Neural cell (in vitro differentiated cells): ENCODE measurements at regions not wholly inside any gene's neighbourhood (a gene's known extent, or its start where the extent isn't known, plus 50 kb on each side); places are given as distances from the start of the nearest gene placed in this dataset.

Experiments used
- H2AFZ ChIP-seq: fragments of 200-600, 300-800 bp; sonication (generic), shearing (Covaris generic); 2 replicates; pipeline ENCODE4 v1.6.0; 2014; ENCODE audit warnings: low read depth, mild to moderate bottlenecking, antibody characterized with exemption, low read length, moderate library complexity
- H3F3A ChIP-seq: fragments of 200-600 bp; shearing (Covaris generic); 2 replicates; pipeline ENCODE4 v1.6.1; 2016; ENCODE audit warnings: mild to moderate bottlenecking, moderate library complexity, mixed read lengths, antibody characterized with exemption, low read length; ENCODE audit not compliant: insufficient read depth, poor library complexity, severe bottlenecking
- H3K27ac ChIP-seq: fragments of 200-600, 300-800 bp; sonication (generic), shearing (Covaris generic); 2 replicates; pipeline ENCODE4 v1.5.1; 2014; ENCODE audit warnings: mild to moderate bottlenecking, low read length, moderate library complexity
- H3K27me3 ChIP-seq: fragments of 300-800, 200-600 bp; sonication (generic), shearing (Covaris generic); 2 replicates; pipeline ENCODE4 v1.6.0; 2014; ENCODE audit warnings: mild to moderate bottlenecking, low read depth, low read length, moderate library complexity; ENCODE audit not compliant: insufficient read depth
- H3K36me3 ChIP-seq: fragments of 300-800, 200-600 bp; sonication (generic), shearing (Covaris generic); 2 replicates; pipeline ENCODE4 v1.5.1; 2014; ENCODE audit warnings: mild to moderate bottlenecking, antibody characterized with exemption, low read length, moderate library complexity; ENCODE audit not compliant: insufficient read depth
- H3K4me2 ChIP-seq: fragments of 300-800, 200-600 bp; sonication (generic), shearing (Covaris generic); 2 replicates; pipeline ENCODE4 v1.6.0; 2014; ENCODE audit warnings: mild to moderate bottlenecking, low read length
- H3K4me3 ChIP-seq: fragments of 300-800, 200-600 bp; sonication (generic), shearing (Covaris generic); 2 replicates; pipeline ENCODE4 v1.5.1; 2014; ENCODE audit warnings: mild to moderate bottlenecking, low read length, moderate library complexity
- H3K79me2 ChIP-seq: fragments of 200-600 bp; shearing (Covaris generic); replicated peaks from 2 replicates; pipeline ENCODE4 v1.6.0; 2014; ENCODE audit warnings: mild to moderate bottlenecking, low read length, moderate library complexity; ENCODE audit not compliant: insufficient read depth
- H3K9ac ChIP-seq: fragments of 300-800, 200-600 bp; sonication (generic), shearing (Covaris generic); 2 replicates; pipeline ENCODE4 v1.6.1; 2016; ENCODE audit warnings: mild to moderate bottlenecking, low read length, mixed read lengths
- H3K9me2 ChIP-seq: fragments of 200-600 bp; shearing (Covaris generic); 2 replicates; pipeline ENCODE4 v1.6.1; 2016; ENCODE audit warnings: mild to moderate bottlenecking, low read length, mixed read lengths; ENCODE audit not compliant: insufficient read depth
- H3K9me3 ChIP-seq: fragments of 200-600, 300-800 bp; sonication (generic), shearing (Covaris generic); 2 replicates; pipeline ENCODE4 v1.6.1; 2016; ENCODE audit warnings: mild to moderate bottlenecking, mixed run types, low read length, moderate library complexity, mixed read lengths
- H4K20me1 ChIP-seq: fragments of 200-600 bp; shearing (Covaris generic); 2 replicates; pipeline ENCODE4 v1.6.1; 2016; ENCODE audit warnings: mild to moderate bottlenecking, mixed run types; ENCODE audit not compliant: insufficient read depth
- EP300 ChIP-seq: fragments of 450-650 bp; conservative IDR thresholded peaks from 2 replicates; pipeline ENCODE4 v1.6.1; 2014; ENCODE audit warnings: antibody characterized with exemption, mild to moderate bottlenecking, moderate library complexity; ENCODE audit not compliant: poor library complexity, severe bottlenecking
- EZH2 ChIP-seq: fragments of 200-600, 300-800 bp; shearing (Covaris generic), sonication (generic); IDR thresholded peaks from 2 replicates; pipeline ENCODE4 v1.6.1; 2014; ENCODE audit warnings: antibody characterized with exemption, low read length, borderline replicate concordance, mild to moderate bottlenecking; ENCODE audit not compliant: insufficient read depth, poor library complexity, severe bottlenecking
- MXI1 ChIP-seq: fragments of 450-650 bp; conservative IDR thresholded peaks from 2 replicates; pipeline ENCODE4 v1.6.1; 2014; ENCODE audit warnings: antibody characterized with exemption, mild to moderate bottlenecking; ENCODE audit not compliant: poor library complexity, severe bottlenecking
- POLR2AphosphoS5 ChIP-seq: IDR thresholded peaks from 2 replicates; pipeline ENCODE4 v1.6.1; 2012
- RAD21 ChIP-seq: fragments of 450-650 bp; conservative IDR thresholded peaks from 2 replicates; pipeline ENCODE4 v1.6.1; 2014; ENCODE audit warnings: antibody characterized with exemption, mild to moderate bottlenecking, moderate library complexity
- SMC3 ChIP-seq: fragments of 450-650 bp; conservative IDR thresholded peaks from 2 replicates; pipeline ENCODE4 v1.6.1; 2014; ENCODE audit warnings: antibody characterized with exemption, mild to moderate bottlenecking, moderate library complexity; ENCODE audit not compliant: poor library complexity
- TAF1 ChIP-seq: IDR thresholded peaks from 2 replicates; pipeline ENCODE4 v1.6.1; 2012; ENCODE audit warnings: low read depth
- TF ChIP-seq, protein P1 (sequence below): fragments of 450-650 bp; IDR thresholded peaks from 2 replicates; pipeline ENCODE4 v1.5.1; 2014; ENCODE audit warnings: antibody characterized with exemption, mild to moderate bottlenecking, moderate library complexity; ENCODE audit not compliant: poor library complexity, severe bottlenecking
- TF ChIP-seq, protein P2 (sequence below): IDR thresholded peaks from 2 replicates; pipeline ENCODE4 v1.6.1; 2012; ENCODE audit warnings: borderline replicate concordance

DNA sequence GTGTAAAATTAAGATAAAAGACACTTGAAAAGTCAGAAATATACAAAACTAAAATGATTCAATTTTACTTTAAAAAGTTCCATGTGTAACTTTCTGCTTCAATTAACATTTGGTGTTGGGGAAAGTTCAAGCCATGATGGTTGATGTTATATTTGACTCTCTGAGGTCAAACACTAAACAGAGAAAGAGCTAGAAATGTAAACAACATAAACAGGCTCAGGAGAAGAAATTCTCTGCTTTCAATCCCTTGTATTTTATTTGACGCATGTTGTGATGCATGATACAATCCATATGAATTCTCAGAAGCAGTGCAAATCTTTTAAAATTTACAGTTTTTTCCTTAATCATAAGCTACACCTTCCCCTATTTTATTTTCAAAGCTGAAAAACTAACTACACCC is 822.4 kb downstream of the PCDH18 start (continued):
- TF ChIP-seq RAD21 (no peak), EP300 (no peak)

DNA sequence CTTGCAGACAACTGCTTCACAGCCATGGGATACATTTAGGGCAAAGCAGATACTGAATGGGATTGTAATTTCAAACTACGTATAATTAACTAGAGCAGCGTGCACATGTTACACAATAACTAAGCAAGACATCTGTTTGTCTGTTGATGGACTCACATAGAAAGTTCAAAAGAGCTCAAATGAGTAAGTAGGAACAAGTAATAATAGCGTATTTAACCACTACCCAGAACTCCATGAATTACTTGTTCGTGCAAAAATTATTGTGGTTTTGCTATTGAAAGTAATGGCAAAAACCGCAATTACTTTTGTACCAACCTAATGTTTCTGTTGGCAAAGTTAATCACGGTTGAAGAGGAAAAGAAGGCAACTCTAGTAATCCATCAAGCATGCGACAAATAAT is 825.4 kb downstream of the PCDH18 start:
- no peaks in the 10 kb centered on the region for H3K9me2 ChIP-seq
- no peaks in the 10 kb centered on the region for H3K27me3 ChIP-seq
- H3K9ac ChIP-seq = no peak overlapping the region
- no peak overlapping the region for H3K4me3 ChIP-seq
- H3K4me2 ChIP-seq = no peak overlapping the region
- TF ChIP-seq SMC3 = no peak
- TF ChIP-seq, protein P1, sequence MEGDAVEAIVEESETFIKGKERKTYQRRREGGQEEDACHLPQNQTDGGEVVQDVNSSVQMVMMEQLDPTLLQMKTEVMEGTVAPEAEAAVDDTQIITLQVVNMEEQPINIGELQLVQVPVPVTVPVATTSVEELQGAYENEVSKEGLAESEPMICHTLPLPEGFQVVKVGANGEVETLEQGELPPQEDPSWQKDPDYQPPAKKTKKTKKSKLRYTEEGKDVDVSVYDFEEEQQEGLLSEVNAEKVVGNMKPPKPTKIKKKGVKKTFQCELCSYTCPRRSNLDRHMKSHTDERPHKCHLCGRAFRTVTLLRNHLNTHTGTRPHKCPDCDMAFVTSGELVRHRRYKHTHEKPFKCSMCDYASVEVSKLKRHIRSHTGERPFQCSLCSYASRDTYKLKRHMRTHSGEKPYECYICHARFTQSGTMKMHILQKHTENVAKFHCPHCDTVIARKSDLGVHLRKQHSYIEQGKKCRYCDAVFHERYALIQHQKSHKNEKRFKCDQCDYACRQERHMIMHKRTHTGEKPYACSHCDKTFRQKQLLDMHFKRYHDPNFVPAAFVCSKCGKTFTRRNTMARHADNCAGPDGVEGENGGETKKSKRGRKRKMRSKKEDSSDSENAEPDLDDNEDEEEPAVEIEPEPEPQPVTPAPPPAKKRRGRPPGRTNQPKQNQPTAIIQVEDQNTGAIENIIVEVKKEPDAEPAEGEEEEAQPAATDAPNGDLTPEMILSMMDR = no peak
- no peak for TF ChIP-seq TAF1
- no peak for TF ChIP-seq EZH2
- TF ChIP-seq RAD21 = no peak
- no peak for TF ChIP-seq MXI1
- TF ChIP-seq, protein P2, sequence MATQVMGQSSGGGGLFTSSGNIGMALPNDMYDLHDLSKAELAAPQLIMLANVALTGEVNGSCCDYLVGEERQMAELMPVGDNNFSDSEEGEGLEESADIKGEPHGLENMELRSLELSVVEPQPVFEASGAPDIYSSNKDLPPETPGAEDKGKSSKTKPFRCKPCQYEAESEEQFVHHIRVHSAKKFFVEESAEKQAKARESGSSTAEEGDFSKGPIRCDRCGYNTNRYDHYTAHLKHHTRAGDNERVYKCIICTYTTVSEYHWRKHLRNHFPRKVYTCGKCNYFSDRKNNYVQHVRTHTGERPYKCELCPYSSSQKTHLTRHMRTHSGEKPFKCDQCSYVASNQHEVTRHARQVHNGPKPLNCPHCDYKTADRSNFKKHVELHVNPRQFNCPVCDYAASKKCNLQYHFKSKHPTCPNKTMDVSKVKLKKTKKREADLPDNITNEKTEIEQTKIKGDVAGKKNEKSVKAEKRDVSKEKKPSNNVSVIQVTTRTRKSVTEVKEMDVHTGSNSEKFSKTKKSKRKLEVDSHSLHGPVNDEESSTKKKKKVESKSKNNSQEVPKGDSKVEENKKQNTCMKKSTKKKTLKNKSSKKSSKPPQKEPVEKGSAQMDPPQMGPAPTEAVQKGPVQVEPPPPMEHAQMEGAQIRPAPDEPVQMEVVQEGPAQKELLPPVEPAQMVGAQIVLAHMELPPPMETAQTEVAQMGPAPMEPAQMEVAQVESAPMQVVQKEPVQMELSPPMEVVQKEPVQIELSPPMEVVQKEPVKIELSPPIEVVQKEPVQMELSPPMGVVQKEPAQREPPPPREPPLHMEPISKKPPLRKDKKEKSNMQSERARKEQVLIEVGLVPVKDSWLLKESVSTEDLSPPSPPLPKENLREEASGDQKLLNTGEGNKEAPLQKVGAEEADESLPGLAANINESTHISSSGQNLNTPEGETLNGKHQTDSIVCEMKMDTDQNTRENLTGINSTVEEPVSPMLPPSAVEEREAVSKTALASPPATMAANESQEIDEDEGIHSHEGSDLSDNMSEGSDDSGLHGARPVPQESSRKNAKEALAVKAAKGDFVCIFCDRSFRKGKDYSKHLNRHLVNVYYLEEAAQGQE = no peak
- TF ChIP-seq EP300 = no peak
- TF ChIP-seq POLR2AphosphoS5 = no peak
- H3F3A ChIP-seq = no peaks in the 10 kb centered on the region
- H4K20me1 ChIP-seq = no peaks in the 10 kb centered on the region
- H3K27ac ChIP-seq = no peak overlapping the region
- no peak overlapping the region for H2AFZ ChIP-seq
- no peaks in the 10 kb centered on the region for H3K9me3 ChIP-seq
- no peaks in the 10 kb centered on the region for H3K36me3 ChIP-seq
- H3K79me2 ChIP-seq = no peaks in the 10 kb centered on the region

DNA sequence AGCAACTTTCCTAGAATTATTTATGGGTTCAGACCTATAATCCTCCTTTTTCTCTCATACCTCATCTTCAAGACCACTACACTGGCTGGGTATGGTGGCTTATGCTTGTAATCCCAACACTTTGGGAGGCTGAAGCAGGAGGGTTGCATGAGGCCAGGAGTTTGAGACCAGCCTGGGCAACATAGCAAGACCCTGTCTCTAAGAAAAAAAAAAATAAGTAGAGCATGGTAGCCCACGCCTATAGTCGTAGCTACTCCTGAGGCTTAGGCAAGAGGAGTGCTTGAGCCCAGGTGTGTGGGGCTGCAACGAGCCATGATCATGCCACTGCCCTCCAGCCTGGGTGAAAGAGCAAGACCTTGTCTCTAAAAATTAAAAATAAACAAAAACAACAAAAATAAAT is 832.4 kb downstream of the PCDH18 start:
- H3K27ac ChIP-seq = no peak overlapping the region
- H3K4me2 ChIP-seq = no peak overlapping the region
- H3K27me3 ChIP-seq = no peaks in the 10 kb centered on the region
- no peaks in the 10 kb centered on the region for H3K79me2 ChIP-seq
- H3K9me3 ChIP-seq = no peaks in the 10 kb centered on the region
- no peaks in the 10 kb centered on the region for H3K36me3 ChIP-seq
- H4K20me1 ChIP-seq = no peaks in the 10 kb centered on the region
- no peak overlapping the region for H3K9ac ChIP-seq
- H3K9me2 ChIP-seq = no peaks in the 10 kb centered on the region
- no peaks in the 10 kb centered on the region for H3F3A ChIP-seq
- no peak overlapping the region for H3K4me3 ChIP-seq
- H2AFZ ChIP-seq = no peak overlapping the region
- TF ChIP-seq MXI1 (no peak), TAF1 (no peak), EZH2 (no peak), RAD21 (no peak), SMC3 (no peak)
